ENCODE measurements at regions not wholly inside any gene's neighbourhood (a gene's known extent, or its start where the extent isn't known, plus 50 kb on each side); places are given as distances from the start of the nearest gene placed in this dataset.

DNA sequence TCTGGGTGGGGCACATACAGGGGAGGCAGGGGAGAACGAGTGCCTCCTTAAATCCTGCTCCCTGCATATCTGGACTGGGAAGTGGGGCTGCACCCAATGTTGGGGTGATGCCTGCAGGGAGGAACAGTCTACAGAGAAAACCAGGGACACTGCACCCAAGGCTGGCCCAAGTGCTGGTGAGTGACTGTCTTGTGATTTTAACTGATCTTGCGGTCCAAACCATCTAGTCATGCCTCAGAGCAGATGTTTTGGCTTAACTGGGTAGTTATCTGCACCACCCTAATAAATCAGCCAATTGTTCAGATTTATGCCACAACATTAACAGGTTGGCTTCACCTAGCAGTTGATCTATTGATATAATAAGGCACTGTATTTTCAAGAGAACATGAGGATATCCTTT is 219.2 kb upstream of the IRS2 start:
- Histone ChIP-seq H3K36me3 (ENCODE audit: control insufficient read depth, insufficient read depth, low read length) (no peaks in the 10 kb centered on the region), H3K9me3 (ENCODE audit: control insufficient read depth, low read length) (no peaks in the 10 kb centered on the region), H3K27ac (ENCODE audit: low read depth, low read length) (no peak overlapping the region), H3K4me3 (ENCODE audit: low read length) (no peak overlapping the region), H3K4me1 (ENCODE audit: control insufficient read depth, insufficient read depth, low read length) (no peaks in the 10 kb centered on the region), H3K9ac (ENCODE audit: extremely low read depth, low read length, poor library complexity, severe bottlenecking) (no peak overlapping the region), H3K27me3 (ENCODE audit: control insufficient read depth, insufficient read depth, low read length, poor library complexity, severe bottlenecking) (no peaks in the 10 kb centered on the region)
- H3K27ac Mint-ChIP-seq, result no peak overlapping the region
- H3K4me1 Mint-ChIP-seq, result no peaks in the 10 kb centered on the region
- DNase-seq, result no peak
- 88 to 91% methylated on average over 1 to 2 of the region's 2 CpGs for WGBS, 2 experiments (ENCODE audit: insufficient coverage in 1 of 2, insufficient read length in 1 of 2)
- H3K9me3 Mint-ChIP-seq, result no peaks in the 10 kb centered on the region
- no peaks in the 10 kb centered on the region for H3K27me3 Mint-ChIP-seq (ENCODE audit: insufficient read depth)
- no peak for TF ChIP-seq CTCF (conservative IDR thresholded peaks at IDR 0.05)
- no peaks in the 10 kb centered on the region for H3K36me3 Mint-ChIP-seq (ENCODE audit: low read depth)
- H3K4me3 Mint-ChIP-seq, result no peak overlapping the region

- Mint-ChIP-seq H3K4me1 (peaks cover 5% of the 10 kb centered on the region), H3K27ac (no peak overlapping the region), H3K9me3 (no peaks in the 10 kb centered on the region), H3K4me3 (no peak overlapping the region), H3K27me3 (ENCODE audit: insufficient read depth) (peaks cover 2% of the 10 kb centered on the region), H3K36me3 (ENCODE audit: low read depth) (no peaks in the 10 kb centered on the region)
- no peak overlapping the region for H3K4me3 ChIP-seq (ENCODE audit: low read length)
- H3K9me3 ChIP-seq (ENCODE audit: control insufficient read depth, low read length), result no peaks in the 10 kb centered on the region
- 93% methylated on average over 2 of the region's 2 CpGs; no CpG with 5 or more reads in 1 of the 2 experiments for WGBS, 2 experiments (ENCODE audit: insufficient coverage in 1 of 2, insufficient read length in 1 of 2)
- H3K27me3 ChIP-seq (ENCODE audit: control insufficient read depth, insufficient read depth, low read length, poor library complexity, severe bottlenecking), result no peaks in the 10 kb centered on the region
- no peak overlapping the region for H3K27ac ChIP-seq (ENCODE audit: low read depth, low read length)
- H3K9ac ChIP-seq (ENCODE audit: extremely low read depth, low read length, poor library complexity, severe bottlenecking), result no peak overlapping the region
- no peak for DNase-seq
- H3K36me3 ChIP-seq (ENCODE audit: control insufficient read depth, insufficient read depth, low read length), result no peaks in the 10 kb centered on the region
- H3K4me1 ChIP-seq (ENCODE audit: control insufficient read depth, insufficient read depth, low read length), result no peaks in the 10 kb centered on the region
- TF ChIP-seq CTCF (conservative IDR thresholded peaks at IDR 0.05), result no peak
Measured at GRCh38 chr13:110004814-110005213, 218.4 kb upstream of the IRS2 start.

DNA sequence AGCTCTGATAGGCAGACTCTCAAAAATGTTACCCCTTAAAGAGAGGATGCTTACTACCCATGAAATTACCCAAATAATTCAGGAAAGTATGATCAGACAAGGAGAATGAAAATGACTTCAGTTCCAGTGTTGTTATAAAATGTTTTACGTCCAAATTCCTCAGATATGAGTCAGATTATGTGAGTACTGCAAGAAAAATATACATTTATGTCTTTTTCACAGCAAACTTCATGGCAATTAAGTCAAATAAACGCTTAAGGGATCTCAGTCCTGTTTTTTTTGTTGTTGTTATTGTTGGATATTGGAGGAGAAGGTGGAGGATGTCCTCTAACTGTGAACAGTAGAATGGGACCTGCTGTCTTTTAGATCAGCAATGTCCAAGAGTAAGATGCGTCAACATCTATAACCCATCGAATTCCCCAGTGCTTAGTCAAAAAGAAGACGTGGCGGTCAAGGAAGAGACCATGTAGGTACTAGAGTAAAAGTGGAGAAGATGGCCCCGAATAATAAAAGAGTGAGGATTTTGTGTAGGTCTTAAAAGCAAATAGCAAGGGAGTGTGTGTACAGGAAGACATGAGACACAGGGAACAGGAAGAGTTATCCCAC is 215.4 kb upstream of the IRS2 start:
- no peak overlapping the region for H3K4me3 Mint-ChIP-seq
- no peaks in the 10 kb centered on the region for H3K9me3 Mint-ChIP-seq
- Histone ChIP-seq H3K4me1 (ENCODE audit: control insufficient read depth, insufficient read depth, low read length) (no peaks in the 10 kb centered on the region), H3K27ac (ENCODE audit: low read depth, low read length) (no peak overlapping the region), H3K27me3 (ENCODE audit: control insufficient read depth, insufficient read depth, low read length, poor library complexity, severe bottlenecking) (no peaks in the 10 kb centered on the region), H3K9ac (ENCODE audit: extremely low read depth, low read length, poor library complexity, severe bottlenecking) (no peak overlapping the region), H3K36me3 (ENCODE audit: control insufficient read depth, insufficient read depth, low read length) (no peaks in the 10 kb centered on the region), H3K4me3 (ENCODE audit: low read length) (no peak overlapping the region), H3K9me3 (ENCODE audit: control insufficient read depth, low read length) (no peaks in the 10 kb centered on the region)
- peaks cover 5% of the 10 kb centered on the region for H3K4me1 Mint-ChIP-seq
- no peaks in the 10 kb centered on the region for H3K36me3 Mint-ChIP-seq (ENCODE audit: low read depth)
- TF ChIP-seq CTCF (conservative IDR thresholded peaks at IDR 0.05), result no peak
- WGBS, 2 experiments (ENCODE audit: insufficient coverage in 1 of 2, insufficient read length in 1 of 2), result 93 to 96% methylated on average over 6 to 7 of the region's 7 CpGs
- no peak overlapping the region for H3K27ac Mint-ChIP-seq
- H3K27me3 Mint-ChIP-seq (ENCODE audit: insufficient read depth), result peaks cover 3% of the 10 kb centered on the region
- no peak for DNase-seq
